Activated naive CD8-positive, alpha-beta T cell treated with anti-CD3 and anti-CD28 coated beads, Interleukin-2, amount 50 U/mL, for 24 hours (primary cell): ENCODE measurements at regions not wholly inside any gene's neighbourhood (a gene's known extent, or its start where the extent isn't known, plus 50 kb on each side); places are given as distances from the start of the nearest gene placed in this dataset.

ENCODE experiments used
- ATAC-seq: fragments of 150-1000 bp; cut with Tn5 transposase; one replicate; pipeline ENCODE4 v1.10.0; 2021
- DNase-seq: peaks from one replicate; pipeline ENCODE4 v3.0.0; 2021
- H3K27ac Mint-ChIP-seq: one replicate; pipeline ENCODE4 v1.8.0; 2021; ENCODE audit warnings: mild to moderate bottlenecking, mixed read lengths
- H3K27me3 Mint-ChIP-seq: one replicate; pipeline ENCODE4 v1.8.0; 2021; ENCODE audit warnings: mixed read lengths
- H3K36me3 Mint-ChIP-seq: one replicate; pipeline ENCODE4 v1.8.0; 2021; ENCODE audit warnings: low read depth, mixed read lengths
- H3K4me1 Mint-ChIP-seq: one replicate; pipeline ENCODE4 v1.8.0; 2021; ENCODE audit warnings: mixed read lengths
- H3K4me3 Mint-ChIP-seq: one replicate; pipeline ENCODE4 v1.8.0; 2021; ENCODE audit warnings: mild to moderate bottlenecking, moderate library complexity, mixed read lengths
- H3K9me3 Mint-ChIP-seq: one replicate; pipeline ENCODE4 v1.8.0; 2021; ENCODE audit warnings: mixed read lengths

GRCh38 chr6:71496018-71496721 lies 207.6 kb downstream of the OGFRL1 start:
- ATAC-seq = no peak
- H3K4me1 Mint-ChIP-seq = peaks cover 10% of the 10 kb centered on the region
- no peak for DNase-seq
- H3K27ac Mint-ChIP-seq = no peak overlapping the region
- H3K27me3 Mint-ChIP-seq = peaks cover 3% of the 10 kb centered on the region
- no peaks in the 10 kb centered on the region for H3K9me3 Mint-ChIP-seq
- no peaks in the 10 kb centered on the region for H3K36me3 Mint-ChIP-seq
- H3K4me3 Mint-ChIP-seq = peak overlapping the region; percentile 52

- Mint-ChIP-seq H3K27ac (no peak overlapping the region), H3K4me3 (no peak overlapping the region), H3K9me3 (no peaks in the 10 kb centered on the region), H3K4me1 (peaks cover 10% of the 10 kb centered on the region), H3K27me3 (peaks cover 3% of the 10 kb centered on the region), H3K36me3 (no peaks in the 10 kb centered on the region)
- ATAC-seq = no peak
- DNase-seq = no peak
Measured at GRCh38 chr6:71496722-71497033, 208.1 kb downstream of the OGFRL1 start.

GRCh38 chr6:71498638-71499037 lies 210.0 kb downstream of the OGFRL1 start:
- no peak for ATAC-seq
- no peak for DNase-seq
- H3K36me3 Mint-ChIP-seq = no peaks in the 10 kb centered on the region
- no peaks in the 10 kb centered on the region for H3K9me3 Mint-ChIP-seq
- no peak overlapping the region for H3K4me3 Mint-ChIP-seq
- H3K27me3 Mint-ChIP-seq = peaks cover 3% of the 10 kb centered on the region
- no peak overlapping the region for H3K27ac Mint-ChIP-seq
- H3K4me1 Mint-ChIP-seq = peaks cover 10% of the 10 kb centered on the region

GRCh38 chr6:71499667-71500066 lies 211.1 kb downstream of the OGFRL1 start:
- Mint-ChIP-seq H3K4me1 (peaks cover 10% of the 10 kb centered on the region), H3K4me3 (no peak overlapping the region), H3K36me3 (no peaks in the 10 kb centered on the region), H3K27ac (no peak overlapping the region), H3K27me3 (peaks cover 3% of the 10 kb centered on the region), H3K9me3 (no peaks in the 10 kb centered on the region)
- ATAC-seq (no peak), DNase-seq (no peak)

- H3K9me3 Mint-ChIP-seq = no peaks in the 10 kb centered on the region
- H3K27me3 Mint-ChIP-seq = no peaks in the 10 kb centered on the region
- DNase-seq (no peak), ATAC-seq (no peak)
- H3K4me3 Mint-ChIP-seq = no peak overlapping the region
- H3K27ac Mint-ChIP-seq = no peak overlapping the region
- no peaks in the 10 kb centered on the region for H3K4me1 Mint-ChIP-seq
- no peaks in the 10 kb centered on the region for H3K36me3 Mint-ChIP-seq
Measured at GRCh38 chr6:71502168-71502567, 213.6 kb downstream of the OGFRL1 start.

GRCh38 chr6:71502956-71503355 lies 214.3 kb downstream of the OGFRL1 start:
- H3K4me3 Mint-ChIP-seq = no peak overlapping the region
- H3K4me1 Mint-ChIP-seq = no peaks in the 10 kb centered on the region
- H3K27me3 Mint-ChIP-seq = no peaks in the 10 kb centered on the region
- no peaks in the 10 kb centered on the region for H3K36me3 Mint-ChIP-seq
- no peak for ATAC-seq
- no peaks in the 10 kb centered on the region for H3K9me3 Mint-ChIP-seq
- no peak for DNase-seq
- H3K27ac Mint-ChIP-seq = no peak overlapping the region

DNA sequence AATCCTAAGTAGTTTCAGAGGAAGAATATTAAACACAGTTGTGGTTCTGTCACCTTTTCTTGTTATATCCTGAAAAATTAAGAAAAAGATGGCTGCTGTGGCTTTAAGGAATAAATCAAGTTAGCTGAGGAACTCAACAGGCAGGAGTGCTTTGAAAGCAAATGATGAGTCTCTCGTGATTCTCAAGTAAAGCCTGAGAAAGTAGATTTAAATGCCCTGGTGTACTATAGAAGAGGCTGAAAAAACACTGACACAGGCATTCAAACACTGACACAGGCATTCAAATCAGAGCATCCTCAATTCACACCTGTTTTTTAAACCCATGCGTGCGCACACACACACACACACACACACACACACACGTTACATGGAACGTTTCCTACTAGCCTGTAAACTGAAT lies 218.6 kb downstream of the OGFRL1 start:
- no peak for ATAC-seq
- no peak for DNase-seq
- Mint-ChIP-seq H3K9me3 (no peaks in the 10 kb centered on the region), H3K36me3 (no peaks in the 10 kb centered on the region), H3K27ac (no peak overlapping the region), H3K27me3 (no peaks in the 10 kb centered on the region), H3K4me3 (no peak overlapping the region), H3K4me1 (no peaks in the 10 kb centered on the region)

DNA sequence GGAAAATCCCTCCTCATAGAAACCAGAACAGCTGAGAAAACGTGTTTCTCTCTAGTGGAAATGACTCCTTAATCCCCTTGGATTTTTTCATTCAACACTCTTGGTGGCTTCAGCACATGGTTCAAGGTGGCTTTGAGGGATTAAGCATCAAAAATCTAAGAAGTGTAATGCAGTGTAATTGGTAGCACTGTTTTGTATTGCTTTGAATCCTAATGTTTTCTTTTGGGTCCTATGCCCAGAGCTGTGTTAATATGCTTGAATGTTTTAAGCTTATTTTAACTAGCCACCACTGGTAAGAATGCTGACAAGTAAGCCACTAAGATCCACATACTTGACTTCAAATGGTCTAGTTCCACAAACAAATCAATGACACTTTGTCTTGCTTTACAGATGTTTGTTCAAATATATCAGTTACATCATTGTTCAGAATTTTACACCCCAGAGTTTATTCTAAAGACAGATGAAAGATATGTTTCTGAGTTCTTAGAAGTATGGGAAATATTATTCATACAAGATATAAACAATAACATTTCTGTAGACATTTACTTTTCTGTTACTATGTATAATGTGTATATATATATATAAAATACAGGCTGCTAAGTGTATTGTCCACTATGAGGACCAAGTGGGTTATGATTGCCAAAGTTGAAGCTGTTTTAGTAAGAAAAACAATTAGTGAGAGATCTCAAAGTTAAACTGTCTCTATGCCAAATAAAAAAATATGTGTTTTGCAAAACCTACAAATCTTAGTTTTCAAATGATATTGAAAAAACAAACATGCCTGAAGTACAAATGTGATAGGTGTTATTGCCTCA lies 220.8 kb downstream of the OGFRL1 start:
- H3K36me3 Mint-ChIP-seq = no peaks in the 10 kb centered on the region
- no peak overlapping the region for H3K4me3 Mint-ChIP-seq
- ATAC-seq (no peak), DNase-seq (no peak)
- H3K27ac Mint-ChIP-seq = no peak overlapping the region
- no peaks in the 10 kb centered on the region for H3K4me1 Mint-ChIP-seq
- H3K27me3 Mint-ChIP-seq = no peaks in the 10 kb centered on the region
- no peaks in the 10 kb centered on the region for H3K9me3 Mint-ChIP-seq

- H3K4me1 Mint-ChIP-seq = no peaks in the 10 kb centered on the region
- no peaks in the 10 kb centered on the region for H3K9me3 Mint-ChIP-seq
- DNase-seq (no peak), ATAC-seq (no peak)
- no peaks in the 10 kb centered on the region for H3K27me3 Mint-ChIP-seq
- H3K4me3 Mint-ChIP-seq = no peak overlapping the region
- H3K36me3 Mint-ChIP-seq = no peaks in the 10 kb centered on the region
- H3K27ac Mint-ChIP-seq = no peak overlapping the region
Measured at GRCh38 chr6:71510057-71510713, 221.6 kb downstream of the OGFRL1 start.

DNA sequence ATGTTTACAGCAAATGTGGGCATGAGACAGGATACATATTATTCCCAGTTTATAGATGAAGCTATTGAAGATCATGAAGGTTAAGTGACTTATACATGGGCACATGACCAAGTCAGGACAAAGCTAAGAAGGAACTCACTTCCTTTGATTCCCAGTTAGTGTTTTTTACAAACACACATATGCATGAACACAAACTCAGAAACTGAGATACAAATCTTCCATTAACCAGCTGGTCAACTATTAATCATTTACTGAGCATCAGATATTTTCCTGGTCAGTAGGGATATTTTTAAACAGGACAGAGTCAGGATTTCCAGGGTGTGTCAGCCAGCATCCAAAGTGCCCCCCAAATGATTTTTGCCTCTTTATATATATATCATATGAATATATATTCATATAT lies 222.2 kb downstream of the OGFRL1 start:
- Mint-ChIP-seq H3K27me3 (no peaks in the 10 kb centered on the region), H3K4me1 (no peaks in the 10 kb centered on the region), H3K27ac (no peak overlapping the region), H3K4me3 (no peak overlapping the region), H3K36me3 (no peaks in the 10 kb centered on the region), H3K9me3 (no peaks in the 10 kb centered on the region)
- DNase-seq (no peak), ATAC-seq (no peak)

- no peaks in the 10 kb centered on the region for H3K9me3 Mint-ChIP-seq
- H3K36me3 Mint-ChIP-seq = no peaks in the 10 kb centered on the region
Measured at GRCh38 chr6:71512256-71512655, 223.6 kb downstream of the OGFRL1 start.

DNA sequence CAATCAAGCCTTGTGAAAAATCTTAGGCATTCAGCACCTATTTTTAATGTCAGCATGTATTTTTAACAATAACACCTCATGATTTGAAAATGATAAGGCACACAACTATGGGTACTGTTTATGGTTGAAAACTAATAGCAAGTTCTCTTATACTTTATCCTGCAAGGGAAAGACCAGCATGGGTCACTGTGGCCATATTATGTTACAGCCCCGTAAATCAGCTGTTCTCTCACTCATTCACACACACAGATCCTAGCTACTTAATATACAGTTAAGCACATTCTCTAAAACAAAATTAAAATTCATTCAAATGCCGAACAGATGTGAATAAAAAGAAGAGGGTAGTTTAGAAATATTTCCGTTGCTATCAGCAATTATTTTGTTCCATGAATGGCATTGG lies 224.4 kb downstream of the OGFRL1 start:
- Mint-ChIP-seq H3K27me3 (no peaks in the 10 kb centered on the region), H3K9me3 (no peaks in the 10 kb centered on the region), H3K4me1 (no peaks in the 10 kb centered on the region), H3K36me3 (no peaks in the 10 kb centered on the region), H3K4me3 (no peak overlapping the region), H3K27ac (no peak overlapping the region)
- DNase-seq = no peak
- no peak for ATAC-seq

More at GRCh38 chr6:71512256-71512655, 223.6 kb downstream of the OGFRL1 start:
- H3K27me3 Mint-ChIP-seq = no peaks in the 10 kb centered on the region
- DNase-seq = no peak
- no peaks in the 10 kb centered on the region for H3K4me1 Mint-ChIP-seq
- ATAC-seq = no peak
- no peak overlapping the region for H3K27ac Mint-ChIP-seq
- no peak overlapping the region for H3K4me3 Mint-ChIP-seq

GRCh38 chr6:71523548-71523947 lies 234.9 kb downstream of the OGFRL1 start:
- H3K4me1 Mint-ChIP-seq = no peaks in the 10 kb centered on the region
- ATAC-seq = no peak
- H3K9me3 Mint-ChIP-seq = no peaks in the 10 kb centered on the region
- H3K36me3 Mint-ChIP-seq = no peaks in the 10 kb centered on the region
- no peak overlapping the region for H3K27ac Mint-ChIP-seq
- no peak for DNase-seq
- H3K4me3 Mint-ChIP-seq = no peak overlapping the region
- H3K27me3 Mint-ChIP-seq = peaks cover 17% of the 10 kb centered on the region

DNA sequence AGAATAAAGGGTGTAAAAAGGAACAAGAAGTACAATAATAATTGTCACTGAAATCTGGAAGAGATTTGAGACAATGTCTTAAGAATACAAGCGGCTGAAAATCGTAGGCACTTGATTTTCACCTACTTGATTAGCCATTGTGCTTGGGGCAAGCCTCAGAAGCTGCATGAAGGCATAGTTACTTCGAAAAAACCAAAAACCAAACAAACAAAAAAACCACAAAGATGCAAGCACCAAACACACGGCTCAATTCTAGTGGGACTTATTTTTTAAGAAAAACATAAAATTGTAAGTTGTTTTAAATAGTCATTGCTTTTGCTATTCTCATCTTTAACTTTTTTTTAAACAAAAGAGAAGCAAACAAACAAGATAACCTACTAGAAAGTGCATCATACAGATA lies 235.6 kb downstream of the OGFRL1 start:
- H3K36me3 Mint-ChIP-seq = no peaks in the 10 kb centered on the region
- no peaks in the 10 kb centered on the region for H3K4me1 Mint-ChIP-seq
- DNase-seq = no peak
- no peak for ATAC-seq
- no peak overlapping the region for H3K27ac Mint-ChIP-seq
- no peaks in the 10 kb centered on the region for H3K9me3 Mint-ChIP-seq
- H3K27me3 Mint-ChIP-seq = peaks cover 17% of the 10 kb centered on the region
- no peak overlapping the region for H3K4me3 Mint-ChIP-seq

- H3K36me3 Mint-ChIP-seq = no peaks in the 10 kb centered on the region
- H3K4me3 Mint-ChIP-seq = no peak overlapping the region
- no peaks in the 10 kb centered on the region for H3K9me3 Mint-ChIP-seq
- no peak overlapping the region for H3K27ac Mint-ChIP-seq
- ATAC-seq (no peak), DNase-seq (no peak)
- H3K27me3 Mint-ChIP-seq = peaks cover 13% of the 10 kb centered on the region
- no peaks in the 10 kb centered on the region for H3K4me1 Mint-ChIP-seq
Measured at GRCh38 chr6:71527886-71528285, 239.3 kb downstream of the OGFRL1 start.
